IgD-negative memory B cell (primary cell): ENCODE measurements at regions not wholly inside any gene's neighbourhood (a gene's known extent, or its start where the extent isn't known, plus 50 kb on each side); places are given as distances from the start of the nearest gene placed in this dataset.
"Not testable (repeated sequence)": the region's sequence is repeated elsewhere in the genome, so short reads cannot be mapped to it uniquely, and the experiment has no call there.

Source experiments
- H3K27ac Mint-ChIP-seq, 3 donors: one replicate each; pipeline ENCODE4 v1.8.0; 2020 to 2022; ENCODE audit warnings: mild to moderate bottlenecking in 3 of 3, mixed read lengths in 3 of 3, moderate library complexity in 1 of 3
- H3K27me3 Mint-ChIP-seq: one replicate; pipeline ENCODE4 v1.8.0; 2021; ENCODE audit warnings: mixed read lengths
- H3K36me3 Mint-ChIP-seq: one replicate; pipeline ENCODE4 v1.8.0; 2020; ENCODE audit warnings: mild to moderate bottlenecking, mixed read lengths
- H3K4me1 Mint-ChIP-seq, 3 donors: one replicate each; pipeline ENCODE4 v1.8.0; 2020 to 2022; ENCODE audit warnings: mixed read lengths in 3 of 3, mild to moderate bottlenecking in 1 of 3
- H3K4me3 Mint-ChIP-seq, 4 donors: one replicate each; pipeline ENCODE4 v1.8.0; 2020 to 2022; ENCODE audit warnings: mild to moderate bottlenecking in 4 of 4, mixed read lengths in 4 of 4, moderate library complexity in 3 of 4
- H3K9me3 Mint-ChIP-seq, 3 donors: one replicate each; pipeline ENCODE4 v1.8.0; 2020 to 2021; ENCODE audit warnings: mixed read lengths in 3 of 3, mild to moderate bottlenecking in 1 of 3

- Mint-ChIP-seq H3K4me1 (no peaks in the 10 kb centered on the region), H3K4me3 (no peak overlapping the region), H3K9me3 (peaks cover 0 to 3% (median 0%) of the 10 kb centered on the region in 3 donors), H3K36me3 (no peaks in the 10 kb centered on the region), H3K27me3 (no peaks in the 10 kb centered on the region), H3K27ac (no peak overlapping the region)
Measured at GRCh38 chr9:26148128-26148527, 469.9 kb upstream of the TUSC1 start.

GRCh38 chr9:26145938-26146337 is 467.7 kb upstream of the TUSC1 start:
- Mint-ChIP-seq H3K9me3 (peaks cover 0 to 7% (median 2%) of the 10 kb centered on the region in 3 donors), H3K27ac (no peak overlapping the region), H3K27me3 (no peaks in the 10 kb centered on the region), H3K4me1 (no peaks in the 10 kb centered on the region), H3K36me3 (no peaks in the 10 kb centered on the region), H3K4me3 (no peak overlapping the region)

- H3K36me3 Mint-ChIP-seq: no peaks in the 10 kb centered on the region
- H3K4me1 Mint-ChIP-seq: no peaks in the 10 kb centered on the region
- H3K4me3 Mint-ChIP-seq: no peak overlapping the region
- H3K9me3 Mint-ChIP-seq: peaks cover 0 to 7% (median 3%) of the 10 kb centered on the region in 3 donors
- no peak overlapping the region for H3K27ac Mint-ChIP-seq
- H3K27me3 Mint-ChIP-seq: no peaks in the 10 kb centered on the region
Measured at GRCh38 chr9:26142631-26143030, 464.4 kb upstream of the TUSC1 start.

- no peaks in the 10 kb centered on the region for H3K36me3 Mint-ChIP-seq
- H3K9me3 Mint-ChIP-seq: peaks cover 0 to 7% (median 3%) of the 10 kb centered on the region in 3 donors
- no peaks in the 10 kb centered on the region for H3K27me3 Mint-ChIP-seq
Measured at GRCh38 chr9:26142201-26142600, 464.0 kb upstream of the TUSC1 start.

GRCh38 chr9:26133537-26133936 is 455.3 kb upstream of the TUSC1 start:
- H3K9me3 Mint-ChIP-seq: peaks cover 0 to 10% (median 2%) of the 10 kb centered on the region in 3 donors
- H3K36me3 Mint-ChIP-seq: no peaks in the 10 kb centered on the region
- no peak overlapping the region for H3K27ac Mint-ChIP-seq
- no peaks in the 10 kb centered on the region for H3K27me3 Mint-ChIP-seq
- H3K4me3 Mint-ChIP-seq: no peak overlapping the region
- no peaks in the 10 kb centered on the region for H3K4me1 Mint-ChIP-seq

More at GRCh38 chr9:26142201-26142600, 464.0 kb upstream of the TUSC1 start:
- no peak overlapping the region for H3K4me3 Mint-ChIP-seq
- no peak overlapping the region for H3K27ac Mint-ChIP-seq
- H3K4me1 Mint-ChIP-seq: no peaks in the 10 kb centered on the region

GRCh38 chr9:26132746-26133312 is 454.6 kb upstream of the TUSC1 start:
- no peaks in the 10 kb centered on the region for H3K4me1 Mint-ChIP-seq
- H3K27ac Mint-ChIP-seq: no peak overlapping the region
- H3K27me3 Mint-ChIP-seq: no peaks in the 10 kb centered on the region
- no peak overlapping the region for H3K4me3 Mint-ChIP-seq
- no peaks in the 10 kb centered on the region for H3K36me3 Mint-ChIP-seq
- H3K9me3 Mint-ChIP-seq: peaks cover 0 to 10% (median 2%) of the 10 kb centered on the region in 3 donors

- H3K36me3 Mint-ChIP-seq: no peaks in the 10 kb centered on the region
- no peak overlapping the region for H3K27ac Mint-ChIP-seq
Measured at GRCh38 chr9:26131886-26132285, 453.6 kb upstream of the TUSC1 start.

GRCh38 chr9:26129217-26129616 is 451.0 kb upstream of the TUSC1 start:
- H3K27ac Mint-ChIP-seq: no peak overlapping the region

More at GRCh38 chr9:26131886-26132285, 453.6 kb upstream of the TUSC1 start:
- H3K4me1 Mint-ChIP-seq: no peaks in the 10 kb centered on the region
- H3K4me3 Mint-ChIP-seq: no peak overlapping the region
- peaks cover 0 to 10% (median 4%) of the 10 kb centered on the region in 3 donors for H3K9me3 Mint-ChIP-seq
- no peaks in the 10 kb centered on the region for H3K27me3 Mint-ChIP-seq

GRCh38 chr9:26125693-26126092 is 447.4 kb upstream of the TUSC1 start:
- Mint-ChIP-seq H3K36me3 (no peaks in the 10 kb centered on the region), H3K4me1 (no peaks in the 10 kb centered on the region), H3K27me3 (no peaks in the 10 kb centered on the region), H3K9me3 (peaks cover 0 to 11% (median 9%) of the 10 kb centered on the region in 3 donors), H3K4me3 (no peak overlapping the region), H3K27ac (no peak overlapping the region)

More at GRCh38 chr9:26129217-26129616, 451.0 kb upstream of the TUSC1 start:
- Mint-ChIP-seq H3K27me3 (no peaks in the 10 kb centered on the region), H3K4me3 (no peak overlapping the region), H3K36me3 (no peaks in the 10 kb centered on the region), H3K4me1 (no peaks in the 10 kb centered on the region), H3K9me3 (peaks cover 0 to 10% (median 4%) of the 10 kb centered on the region in 3 donors)

- H3K4me3 Mint-ChIP-seq, H3K36me3 Mint-ChIP-seq, H3K27me3 Mint-ChIP-seq, H3K4me1 Mint-ChIP-seq, H3K27ac Mint-ChIP-seq, H3K9me3 Mint-ChIP-seq: not testable (repeated sequence)
Measured at GRCh38 chr9:26116085-26116484, 437.8 kb upstream of the TUSC1 start.

- H3K27ac Mint-ChIP-seq: no peak overlapping the region
- H3K4me3 Mint-ChIP-seq: no peak overlapping the region
- H3K4me1 Mint-ChIP-seq: no peaks in the 10 kb centered on the region
- H3K27me3 Mint-ChIP-seq: no peaks in the 10 kb centered on the region
- no peaks in the 10 kb centered on the region for H3K36me3 Mint-ChIP-seq
- H3K9me3 Mint-ChIP-seq: peaks cover 0 to 11% (median 0%) of the 10 kb centered on the region in 3 donors
Measured at GRCh38 chr9:26112724-26113123, 434.5 kb upstream of the TUSC1 start.

- Mint-ChIP-seq H3K9me3 (peaks cover 0 to 3% (median 0%) of the 10 kb centered on the region in 3 donors), H3K36me3 (no peaks in the 10 kb centered on the region), H3K4me3 (no peak overlapping the region), H3K4me1 (no peaks in the 10 kb centered on the region), H3K27ac (no peak overlapping the region), H3K27me3 (no peaks in the 10 kb centered on the region)
Measured at GRCh38 chr9:26086396-26086795, 408.2 kb upstream of the TUSC1 start.

- Mint-ChIP-seq H3K27me3 (no peaks in the 10 kb centered on the region), H3K27ac (no peak overlapping the region), H3K4me1 (no peaks in the 10 kb centered on the region), H3K36me3 (no peaks in the 10 kb centered on the region), H3K4me3 (no peak overlapping the region), H3K9me3 (peaks cover 0 to 6% (median 3%) of the 10 kb centered on the region in 3 donors)
Measured at GRCh38 chr9:26081847-26082246, 403.6 kb upstream of the TUSC1 start.

GRCh38 chr9:26078706-26079105 is 400.5 kb upstream of the TUSC1 start:
- H3K27ac Mint-ChIP-seq: no peak overlapping the region
- H3K4me1 Mint-ChIP-seq: no peaks in the 10 kb centered on the region
- H3K9me3 Mint-ChIP-seq: peaks cover 1 to 24% (median 10%) of the 10 kb centered on the region in 3 donors
- no peak overlapping the region for H3K4me3 Mint-ChIP-seq
- H3K36me3 Mint-ChIP-seq: no peaks in the 10 kb centered on the region
- H3K27me3 Mint-ChIP-seq: no peaks in the 10 kb centered on the region

- Mint-ChIP-seq H3K36me3 (no peaks in the 10 kb centered on the region), H3K27me3 (no peaks in the 10 kb centered on the region), H3K9me3 (peaks cover 2 to 24% (median 12%) of the 10 kb centered on the region in 3 donors), H3K4me1 (no peaks in the 10 kb centered on the region), H3K4me3 (no peak overlapping the region), H3K27ac (no peak overlapping the region)
Measured at GRCh38 chr9:26077860-26078259, 399.6 kb upstream of the TUSC1 start.

GRCh38 chr9:26067608-26068007 is 389.4 kb upstream of the TUSC1 start:
- Mint-ChIP-seq H3K27ac (no peak overlapping the region), H3K4me1 (no peaks in the 10 kb centered on the region), H3K27me3 (no peaks in the 10 kb centered on the region)

More at GRCh38 chr9:26067608-26068007, 389.4 kb upstream of the TUSC1 start:
- peaks cover 1 to 5% (median 4%) of the 10 kb centered on the region in 3 donors for H3K9me3 Mint-ChIP-seq
- H3K36me3 Mint-ChIP-seq: no peaks in the 10 kb centered on the region
- H3K4me3 Mint-ChIP-seq: no peak overlapping the region
